ENCODE measurements at regions not wholly inside any gene's neighbourhood (a gene's known extent, or its start where the extent isn't known, plus 50 kb on each side); places are given as distances from the start of the nearest gene placed in this dataset.

DNA sequence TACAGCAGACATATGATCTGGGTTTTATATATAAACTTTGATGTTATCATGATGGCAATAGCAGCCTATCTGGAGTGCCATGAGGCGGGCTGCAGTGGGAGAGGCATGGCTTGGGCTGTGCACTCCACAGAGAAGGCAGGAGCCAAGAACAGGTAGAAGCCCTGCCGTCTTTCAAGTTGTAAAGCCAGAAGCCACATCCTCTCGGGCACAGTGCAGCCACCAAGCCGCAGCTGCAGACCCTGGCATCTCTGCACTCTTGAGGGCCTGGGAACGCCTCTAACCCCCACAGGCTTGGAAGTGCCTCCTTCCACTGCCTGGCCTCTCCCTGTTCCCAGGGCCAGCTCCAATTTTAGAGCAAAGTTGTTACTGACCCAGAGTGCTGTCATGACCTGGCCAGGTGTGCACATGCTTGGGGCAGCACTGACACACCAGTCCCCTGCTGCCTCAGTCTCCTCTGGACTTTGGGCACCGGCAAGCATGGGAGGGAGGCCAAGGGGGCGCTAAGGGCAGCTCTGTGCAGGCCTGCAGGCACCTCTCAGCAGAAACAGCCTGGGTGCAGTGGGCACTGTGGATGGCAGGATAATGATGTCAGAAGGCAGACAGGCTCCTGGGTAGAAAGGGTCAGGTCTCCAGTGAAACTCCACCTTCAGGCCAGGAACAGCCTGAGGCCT lies 1619.8 kb upstream of the PRMT6 start:
- H3K36me3 ChIP-seq = no peaks in the 10 kb centered on the region
- no peak overlapping the region for H3K27ac ChIP-seq
- no peaks in the 10 kb centered on the region for H3K9me3 ChIP-seq (ENCODE audit: low read depth)
- TF ChIP-seq, protein P1, sequence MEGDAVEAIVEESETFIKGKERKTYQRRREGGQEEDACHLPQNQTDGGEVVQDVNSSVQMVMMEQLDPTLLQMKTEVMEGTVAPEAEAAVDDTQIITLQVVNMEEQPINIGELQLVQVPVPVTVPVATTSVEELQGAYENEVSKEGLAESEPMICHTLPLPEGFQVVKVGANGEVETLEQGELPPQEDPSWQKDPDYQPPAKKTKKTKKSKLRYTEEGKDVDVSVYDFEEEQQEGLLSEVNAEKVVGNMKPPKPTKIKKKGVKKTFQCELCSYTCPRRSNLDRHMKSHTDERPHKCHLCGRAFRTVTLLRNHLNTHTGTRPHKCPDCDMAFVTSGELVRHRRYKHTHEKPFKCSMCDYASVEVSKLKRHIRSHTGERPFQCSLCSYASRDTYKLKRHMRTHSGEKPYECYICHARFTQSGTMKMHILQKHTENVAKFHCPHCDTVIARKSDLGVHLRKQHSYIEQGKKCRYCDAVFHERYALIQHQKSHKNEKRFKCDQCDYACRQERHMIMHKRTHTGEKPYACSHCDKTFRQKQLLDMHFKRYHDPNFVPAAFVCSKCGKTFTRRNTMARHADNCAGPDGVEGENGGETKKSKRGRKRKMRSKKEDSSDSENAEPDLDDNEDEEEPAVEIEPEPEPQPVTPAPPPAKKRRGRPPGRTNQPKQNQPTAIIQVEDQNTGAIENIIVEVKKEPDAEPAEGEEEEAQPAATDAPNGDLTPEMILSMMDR (IDR thresholded peaks at IDR 0.05; ENCODE audit: low read depth, low read length) = no peak
- H3K27me3 ChIP-seq = no peaks in the 10 kb centered on the region
- no peaks in the 10 kb centered on the region for H3K4me1 ChIP-seq (ENCODE audit: low read depth)
- no peak overlapping the region for H3K4me3 ChIP-seq
- no peak for DNase-seq (ENCODE audit: low read depth in 1 of 2, low spot score in 1 of 2)

DNA sequence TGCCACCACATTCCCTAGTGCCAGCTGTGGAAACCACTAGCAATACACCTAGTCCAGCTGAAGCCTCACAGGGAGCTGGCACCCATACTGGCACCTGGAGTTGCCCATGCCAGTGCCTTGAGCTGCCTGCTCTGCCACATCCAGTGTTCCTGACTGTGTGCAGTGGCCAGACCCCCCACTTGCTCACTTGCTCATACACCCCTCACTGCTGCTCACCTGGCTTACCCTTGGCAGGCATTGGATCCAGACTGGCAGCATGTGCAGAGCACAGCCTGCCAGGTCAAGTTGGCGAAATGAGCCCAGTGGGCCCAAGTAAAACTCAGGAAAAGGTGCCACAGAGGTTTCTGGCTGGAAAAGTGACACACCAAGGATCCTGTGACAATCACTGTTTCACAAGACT lies 1618.6 kb upstream of the PRMT6 start:
- H3K9me3 ChIP-seq (ENCODE audit: low read depth) = no peaks in the 10 kb centered on the region
- DNase-seq (ENCODE audit: low read depth in 1 of 2, low spot score in 1 of 2) = no peak
- H3K27me3 ChIP-seq = no peaks in the 10 kb centered on the region
- H3K4me3 ChIP-seq = no peak overlapping the region
- H3K27ac ChIP-seq = no peak overlapping the region
- H3K36me3 ChIP-seq = no peaks in the 10 kb centered on the region
- no peaks in the 10 kb centered on the region for H3K4me1 ChIP-seq (ENCODE audit: low read depth)
- TF ChIP-seq, protein P1 (IDR thresholded peaks at IDR 0.05; ENCODE audit: low read depth, low read length) = no peak

DNA sequence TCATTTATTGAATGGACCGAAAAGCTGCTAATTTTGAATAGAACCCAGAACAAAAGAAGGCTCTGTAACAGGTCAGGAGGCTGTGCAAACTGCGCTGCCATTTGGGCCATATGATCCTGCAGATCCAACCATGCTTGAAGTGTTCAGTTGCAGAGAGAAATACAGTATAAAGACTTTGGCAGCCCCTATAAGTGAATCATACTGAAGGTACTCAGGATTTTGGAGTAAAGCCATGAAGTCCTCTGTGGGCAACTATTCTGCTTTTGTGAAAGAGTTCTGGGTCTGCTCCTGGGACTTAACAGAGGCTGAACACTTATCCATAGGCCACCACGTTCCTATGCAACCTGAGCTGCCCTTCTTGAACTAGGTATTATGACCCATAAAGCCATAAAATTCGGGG lies 1613.6 kb upstream of the PRMT6 start:
- no peak overlapping the region for H3K27ac ChIP-seq
- TF ChIP-seq, protein P1 (IDR thresholded peaks at IDR 0.05; ENCODE audit: low read depth, low read length) = no peak
- DNase-seq (ENCODE audit: low read depth in 1 of 2, low spot score in 1 of 2) = no peak
- H3K9me3 ChIP-seq (ENCODE audit: low read depth) = no peaks in the 10 kb centered on the region
- no peaks in the 10 kb centered on the region for H3K36me3 ChIP-seq
- H3K4me3 ChIP-seq = no peak overlapping the region
- no peaks in the 10 kb centered on the region for H3K27me3 ChIP-seq
- H3K4me1 ChIP-seq (ENCODE audit: low read depth) = no peaks in the 10 kb centered on the region

DNA sequence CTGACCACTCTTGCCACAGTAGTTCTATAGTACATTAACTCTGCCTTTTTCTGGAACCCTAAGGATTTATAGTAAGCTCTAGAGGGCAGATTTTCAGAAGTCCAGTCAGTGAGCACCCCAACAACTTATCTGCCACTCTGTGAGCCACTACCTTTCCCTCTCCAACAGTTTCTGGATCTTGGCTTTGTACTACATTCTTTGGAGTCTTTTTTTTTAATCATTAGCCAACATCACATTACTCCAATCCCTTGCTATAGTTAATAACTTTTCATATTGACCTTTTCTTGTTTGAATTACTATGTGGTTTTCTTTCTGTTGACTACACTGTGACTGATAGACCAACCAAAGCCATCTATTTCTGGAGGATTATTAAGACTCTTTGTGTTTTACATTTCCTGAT lies 1596.7 kb upstream of the PRMT6 start:
- Histone ChIP-seq H3K27ac (no peak overlapping the region), H3K9me3 (ENCODE audit: low read depth) (no peaks in the 10 kb centered on the region), H3K36me3 (no peaks in the 10 kb centered on the region), H3K27me3 (no peaks in the 10 kb centered on the region), H3K4me3 (no peak overlapping the region), H3K4me1 (ENCODE audit: low read depth) (no peaks in the 10 kb centered on the region)
- TF ChIP-seq, protein P1 (IDR thresholded peaks at IDR 0.05; ENCODE audit: low read depth, low read length) = no peak
- DNase-seq (ENCODE audit: low read depth in 1 of 2, low spot score in 1 of 2) = no peak

DNA sequence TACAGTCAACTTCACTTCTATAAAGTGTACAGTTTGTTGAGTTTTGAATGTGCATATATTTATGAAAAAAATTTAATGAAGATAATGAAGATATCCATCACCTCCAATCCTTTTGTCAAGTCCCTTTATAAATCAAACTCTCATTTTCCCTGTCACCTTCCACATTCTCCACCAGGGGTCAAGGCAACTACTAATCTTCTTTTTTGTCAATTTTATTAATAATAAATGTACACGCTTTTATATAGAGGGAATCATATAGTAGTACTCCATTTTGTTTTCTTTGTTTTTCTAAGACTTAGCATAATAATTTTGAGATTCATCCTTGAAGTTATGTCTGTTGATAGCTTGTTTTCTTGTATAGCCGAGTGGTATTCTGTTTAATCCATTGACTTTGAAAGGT lies 1594.2 kb upstream of the PRMT6 start:
- H3K27ac ChIP-seq = no peak overlapping the region
- DNase-seq (ENCODE audit: low read depth in 1 of 2, low spot score in 1 of 2) = no peak
- no peak overlapping the region for H3K4me3 ChIP-seq
- TF ChIP-seq, protein P1 (IDR thresholded peaks at IDR 0.05; ENCODE audit: low read depth, low read length) = no peak
- H3K36me3 ChIP-seq = no peaks in the 10 kb centered on the region
- H3K4me1 ChIP-seq (ENCODE audit: low read depth) = no peaks in the 10 kb centered on the region
- no peaks in the 10 kb centered on the region for H3K27me3 ChIP-seq
- no peaks in the 10 kb centered on the region for H3K9me3 ChIP-seq (ENCODE audit: low read depth)

All from cardiac muscle cell (in vitro differentiated cells and primary cell).